Gastrocnemius medialis (tissue), 4 donors: ENCODE measurements at regions not wholly inside any gene's neighbourhood (a gene's known extent, or its start where the extent isn't known, plus 50 kb on each side); places are given as distances from the start of the nearest gene placed in this dataset.

Experiments used
- ATAC-seq, 2 donors: fragments of 150-250 bp; one replicate each; pipeline ENCODE4 v1.9.1; 2016
- DNase-seq, 2 donors: peaks; one replicate each; pipeline ENCODE4 v3.0.0-alpha.2; 2019
- H3K27ac ChIP-seq, 4 donors: fragments of 200-600 bp; sonication (generic); 1 replicate in 1 of 4; 2 replicates in 3 of 4; pipeline ENCODE4 v1.5.1; 2016 to 2018; ENCODE audit warnings: mild to moderate bottlenecking in 2 of 4, moderate library complexity in 1 of 4
- H3K27me3 ChIP-seq, 3 donors: fragments of 200-600 bp; sonication (generic) in 2 of 3; 1 replicate in 1 of 3; 2 replicates in 2 of 3; pipeline versions ENCODE4 v1.5.1 to v1.6.0; 2016 to 2019; ENCODE audit warnings: mild to moderate bottlenecking in 1 of 3, moderate library complexity in 1 of 3
- H3K36me3 ChIP-seq, 2 donors: fragments of 200-600 bp; sonication (generic) in 1 of 2; one replicate each; pipeline ENCODE4 v1.5.1; 2017 to 2018
- H3K4me1 ChIP-seq, 2 donors: fragments of 200-600 bp; sonication (generic) in 1 of 2; one replicate each; pipeline ENCODE4 v1.5.1; 2016 to 2017; ENCODE audit warnings: mild to moderate bottlenecking in 2 of 2
- H3K4me3 ChIP-seq, 4 donors: fragments of 200-600 bp; sonication (generic) in 3 of 4; 1 replicate in 1 of 4; 2 replicates in 3 of 4; pipeline ENCODE4 v1.5.1; 2016 to 2019; ENCODE audit warnings: mild to moderate bottlenecking in 2 of 4
- H3K9me3 ChIP-seq, 3 donors: fragments of 200-600 bp; sonication (generic) in 2 of 3; 1 replicate in 1 of 3; 2 replicates in 2 of 3; pipeline ENCODE4 v1.5.1; 2016 to 2019
- POLR2A ChIP-seq, 2 donors: fragments of 450-650 bp; IDR thresholded peaks; one replicate each; pipeline ENCODE4 v1.6.1; 2017; ENCODE audit warnings: antibody characterized with exemption in 2 of 2, mild to moderate bottlenecking in 2 of 2, moderate library complexity in 2 of 2
- in situ Hi-C, 4 donors: fragments of 200-750 bp; cut with MboI; loops; one replicate each; pipeline versions ENCODE4 v1.15.0 to v1.8.0; 2017; ENCODE audit warnings: low sequenced_read_pairs in 4 of 4
- intact Hi-C: fragments of 100-400 bp; cut with DNase I; formaldehyde crosslinking; loops from one replicate; pipeline ENCODE4 v1.15.1; 2023; ENCODE audit warnings: low total_unique reads
- TF ChIP-seq, protein P1 (sequence below), 5 experiments: fragments of 450-650 bp in 3 of 5; fragments of 200-600 bp in 2 of 5; sonication (generic) in 2 of 5; IDR thresholded peaks in 4 of 5; conservative IDR thresholded peaks in 1 of 5; 1 replicate in 4 of 5; 2 replicates in 1 of 5; pipeline ENCODE4 v1.5.1; 2016 to 2019; ENCODE audit warnings: antibody characterized with exemption in 5 of 5, mild to moderate bottlenecking in 3 of 5, moderate library complexity in 3 of 5

DNA sequence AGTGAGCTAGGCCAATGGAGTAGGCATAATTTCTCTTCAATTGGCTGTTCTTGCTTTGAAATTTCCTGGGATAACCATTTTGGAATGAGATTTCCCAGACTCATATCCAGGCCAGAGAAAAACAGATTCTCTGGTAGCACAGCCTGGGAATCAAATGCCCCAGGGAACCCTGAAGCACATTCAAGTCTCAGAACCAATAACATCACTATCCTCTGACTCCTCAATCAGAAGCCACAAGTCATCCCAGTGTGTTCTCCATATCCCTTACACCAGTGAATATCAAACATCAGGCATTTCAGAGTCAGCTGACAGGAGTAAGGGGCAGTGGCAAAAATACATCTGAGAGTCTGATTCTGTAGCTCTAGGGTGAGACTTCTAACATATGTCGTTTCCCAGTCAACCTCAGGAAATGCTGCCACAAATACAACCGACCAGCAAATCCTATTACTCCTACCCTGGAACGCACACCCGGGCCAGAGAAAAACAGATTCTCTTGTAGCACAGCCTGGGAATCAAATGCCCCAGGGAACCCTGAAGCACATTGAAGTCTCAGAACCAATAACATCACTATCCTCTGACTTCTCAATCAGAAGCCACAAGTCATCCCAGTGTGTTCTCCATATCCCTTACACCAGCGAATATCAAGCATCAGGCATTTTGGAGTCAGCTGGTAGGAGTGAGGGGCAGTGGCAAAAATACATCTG, 537.7 kb upstream of the NMUR2 start:
- no peak overlapping the region for H3K4me3 ChIP-seq
- H3K27me3 ChIP-seq: no peaks in the 10 kb centered on the region
- ATAC-seq (no peak), DNase-seq (no peak)
- intact Hi-C loops: no loop called here
- no peaks in the 10 kb centered on the region for H3K9me3 ChIP-seq
- no peaks in the 10 kb centered on the region for H3K36me3 ChIP-seq
- no peak overlapping the region for H3K27ac ChIP-seq
- TF ChIP-seq, protein P1, sequence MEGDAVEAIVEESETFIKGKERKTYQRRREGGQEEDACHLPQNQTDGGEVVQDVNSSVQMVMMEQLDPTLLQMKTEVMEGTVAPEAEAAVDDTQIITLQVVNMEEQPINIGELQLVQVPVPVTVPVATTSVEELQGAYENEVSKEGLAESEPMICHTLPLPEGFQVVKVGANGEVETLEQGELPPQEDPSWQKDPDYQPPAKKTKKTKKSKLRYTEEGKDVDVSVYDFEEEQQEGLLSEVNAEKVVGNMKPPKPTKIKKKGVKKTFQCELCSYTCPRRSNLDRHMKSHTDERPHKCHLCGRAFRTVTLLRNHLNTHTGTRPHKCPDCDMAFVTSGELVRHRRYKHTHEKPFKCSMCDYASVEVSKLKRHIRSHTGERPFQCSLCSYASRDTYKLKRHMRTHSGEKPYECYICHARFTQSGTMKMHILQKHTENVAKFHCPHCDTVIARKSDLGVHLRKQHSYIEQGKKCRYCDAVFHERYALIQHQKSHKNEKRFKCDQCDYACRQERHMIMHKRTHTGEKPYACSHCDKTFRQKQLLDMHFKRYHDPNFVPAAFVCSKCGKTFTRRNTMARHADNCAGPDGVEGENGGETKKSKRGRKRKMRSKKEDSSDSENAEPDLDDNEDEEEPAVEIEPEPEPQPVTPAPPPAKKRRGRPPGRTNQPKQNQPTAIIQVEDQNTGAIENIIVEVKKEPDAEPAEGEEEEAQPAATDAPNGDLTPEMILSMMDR (IDR thresholded peaks at IDR 0.05 in 4 of 5, conservative IDR thresholded peaks at IDR 0.05 in 1 of 5): no peak
- TF ChIP-seq POLR2A (IDR thresholded peaks at IDR 0.05): no peak
- in situ Hi-C loops: no loop called here
- H3K4me1 ChIP-seq: no peaks in the 10 kb centered on the region

DNA sequence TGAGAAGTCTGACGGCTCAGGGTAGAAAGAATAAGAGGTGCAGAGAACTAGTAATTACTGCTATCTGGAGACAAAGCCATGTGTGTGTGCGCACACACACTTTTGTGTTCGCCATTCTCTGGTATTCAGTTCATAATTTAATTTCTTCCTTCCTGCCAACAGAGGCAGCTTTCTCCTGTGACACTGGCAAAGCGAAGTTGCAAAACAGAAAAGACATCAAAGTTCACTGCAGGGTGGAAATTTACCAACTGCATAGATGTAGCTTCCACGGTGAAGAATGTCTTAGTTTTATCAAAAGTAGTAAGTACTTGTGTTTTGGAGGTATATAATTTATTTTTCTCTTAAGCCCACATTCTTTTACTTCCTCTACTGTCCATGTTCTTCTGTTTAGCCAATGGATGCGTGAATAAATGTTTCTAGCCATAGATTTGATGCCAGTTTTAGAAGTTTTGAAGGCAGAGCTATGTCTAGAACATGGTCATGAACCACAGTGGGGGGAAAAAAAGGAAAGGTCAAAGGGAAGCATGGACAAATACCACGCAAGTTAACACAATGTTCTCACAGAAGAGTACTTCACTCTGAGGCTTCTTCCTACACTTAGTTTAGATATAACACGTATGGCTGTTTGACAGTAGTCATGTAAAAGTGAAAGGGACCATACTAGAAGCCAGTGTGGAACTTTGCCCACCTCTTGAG, 536.5 kb upstream of the GRIA1 start:
- H3K27ac ChIP-seq: no peak overlapping the region
- TF ChIP-seq, protein P1 (IDR thresholded peaks at IDR 0.05 in 4 of 5, conservative IDR thresholded peaks at IDR 0.05 in 1 of 5): no peak
- TF ChIP-seq POLR2A (IDR thresholded peaks at IDR 0.05): no peak
- H3K9me3 ChIP-seq: no peaks in the 10 kb centered on the region
- H3K4me1 ChIP-seq: no peaks in the 10 kb centered on the region
- DNase-seq: no peak
- H3K36me3 ChIP-seq: no peaks in the 10 kb centered on the region
- intact Hi-C loops (no loop called here), in situ Hi-C loops (no loop called here)
- no peak for ATAC-seq
- H3K4me3 ChIP-seq: no peak overlapping the region
- H3K27me3 ChIP-seq: no peaks in the 10 kb centered on the region

GRCh38 chr5:152956943-152957613, 533.4 kb upstream of the GRIA1 start:
- Histone ChIP-seq H3K4me1 (no peaks in the 10 kb centered on the region), H3K27ac (no peak overlapping the region), H3K27me3 (no peaks in the 10 kb centered on the region), H3K36me3 (no peaks in the 10 kb centered on the region), H3K9me3 (no peaks in the 10 kb centered on the region), H3K4me3 (no peak overlapping the region)
- TF ChIP-seq, protein P1 (IDR thresholded peaks at IDR 0.05 in 4 of 5, conservative IDR thresholded peaks at IDR 0.05 in 1 of 5): no peak
- TF ChIP-seq POLR2A (IDR thresholded peaks at IDR 0.05): no peak
- intact Hi-C loops: no loop called here
- in situ Hi-C loops: no loop called here
- DNase-seq (no peak), ATAC-seq (no peak)

- H3K4me1 ChIP-seq: no peaks in the 10 kb centered on the region
- no peaks in the 10 kb centered on the region for H3K36me3 ChIP-seq
- intact Hi-C loops (no loop called here), in situ Hi-C loops (no loop called here)
- H3K27ac ChIP-seq: no peak overlapping the region
- ATAC-seq (no peak), DNase-seq (no peak)
- no peaks in the 10 kb centered on the region for H3K27me3 ChIP-seq
- H3K9me3 ChIP-seq: no peaks in the 10 kb centered on the region
- H3K4me3 ChIP-seq: no peak overlapping the region
- TF ChIP-seq POLR2A (IDR thresholded peaks at IDR 0.05): no peak
- TF ChIP-seq, protein P1 (IDR thresholded peaks at IDR 0.05 in 4 of 5, conservative IDR thresholded peaks at IDR 0.05 in 1 of 5): no peak
Measured at GRCh38 chr5:152978141-152978835, 512.2 kb upstream of the GRIA1 start.
